ENCODE measurements at regions not wholly inside any gene's neighbourhood (a gene's known extent, or its start where the extent isn't known, plus 50 kb on each side); places are given as distances from the start of the nearest gene placed in this dataset.

- no peak for TF ChIP-seq POLR2AphosphoS5 (IDR thresholded peaks at IDR 0.05; ENCODE audit: low read depth, low read length)
- no peak for TF ChIP-seq TAF1 (IDR thresholded peaks at IDR 0.05; ENCODE audit: borderline replicate concordance, insufficient read depth, low read length)
- TF ChIP-seq REST (IDR thresholded peaks at IDR 0.05; ENCODE audit: insufficient read depth in 1 of 2, low read depth in 2 of 2, low read length in 2 of 2) = no peak
- TF ChIP-seq SIN3A (IDR thresholded peaks at IDR 0.05; ENCODE audit: borderline replicate concordance, insufficient read depth, low read length) = no peak
- TF ChIP-seq FOXP2 (optimal IDR thresholded peaks at IDR 0.05; ENCODE audit: borderline replicate concordance, extremely low read depth, extremely low read length, insufficient read depth) = no peak
Measured at GRCh38 chr6:68238097-68238601, 396.9 kb upstream of the ADGRB3 start.

DNA sequence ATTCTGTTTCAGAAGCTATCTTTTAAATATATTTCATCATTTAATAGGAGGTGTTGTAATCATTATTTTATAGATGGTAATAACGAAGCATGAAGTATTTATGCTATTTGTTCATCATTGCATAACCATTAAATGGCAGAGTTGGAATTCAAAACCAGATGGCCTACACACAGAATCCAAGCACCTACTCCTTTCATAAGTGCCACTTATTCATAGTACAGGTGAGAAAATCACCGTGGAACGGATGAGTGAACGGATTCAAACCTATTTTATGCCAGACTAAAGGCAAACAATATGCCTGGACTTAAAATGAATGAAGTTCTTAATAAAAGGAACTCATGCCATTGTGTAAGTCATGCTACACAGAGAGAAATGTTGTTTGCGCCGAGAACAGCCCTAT is 397.9 kb upstream of the ADGRB3 start:
- TF ChIP-seq REST (IDR thresholded peaks at IDR 0.05; ENCODE audit: insufficient read depth in 1 of 2, low read depth in 2 of 2, low read length in 2 of 2) (no peak), POLR2AphosphoS5 (IDR thresholded peaks at IDR 0.05; ENCODE audit: low read depth, low read length) (no peak), FOXP2 (optimal IDR thresholded peaks at IDR 0.05; ENCODE audit: borderline replicate concordance, extremely low read depth, extremely low read length, insufficient read depth) (no peak), TAF1 (IDR thresholded peaks at IDR 0.05; ENCODE audit: borderline replicate concordance, insufficient read depth, low read length) (no peak), SIN3A (IDR thresholded peaks at IDR 0.05; ENCODE audit: borderline replicate concordance, insufficient read depth, low read length) (no peak)

- TF ChIP-seq REST (IDR thresholded peaks at IDR 0.05; ENCODE audit: insufficient read depth in 1 of 2, low read depth in 2 of 2, low read length in 2 of 2) (peak; percentile 41 to 78; a peak in 3 of 4 replicates), FOXP2 (optimal IDR thresholded peaks at IDR 0.05; ENCODE audit: borderline replicate concordance, extremely low read depth, extremely low read length, insufficient read depth) (no peak), POLR2AphosphoS5 (IDR thresholded peaks at IDR 0.05; ENCODE audit: low read depth, low read length) (no peak), SIN3A (IDR thresholded peaks at IDR 0.05; ENCODE audit: borderline replicate concordance, insufficient read depth, low read length) (no peak), TAF1 (IDR thresholded peaks at IDR 0.05; ENCODE audit: borderline replicate concordance, insufficient read depth, low read length) (no peak)
Measured at GRCh38 chr6:68235326-68235784, 399.7 kb upstream of the ADGRB3 start.

DNA sequence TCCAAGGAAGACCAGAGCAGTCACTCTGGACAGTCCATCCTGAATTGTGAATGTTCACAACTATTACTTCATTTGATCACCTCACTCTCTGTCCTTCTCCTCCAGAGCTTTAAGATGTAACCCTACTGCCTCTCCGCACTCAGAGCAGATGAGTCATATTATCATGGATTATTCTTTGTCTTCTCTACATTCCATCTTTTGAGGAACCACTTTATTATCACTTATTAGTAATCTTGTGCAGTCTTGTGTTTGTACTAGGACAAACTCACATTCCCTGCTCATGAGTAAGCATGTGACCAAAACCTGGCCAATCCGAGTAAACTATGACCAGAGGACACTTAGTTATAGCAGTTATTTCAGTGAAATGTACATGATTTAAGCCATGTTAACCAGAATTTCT is 401.5 kb upstream of the ADGRB3 start:
- TF ChIP-seq FOXP2 (optimal IDR thresholded peaks at IDR 0.05; ENCODE audit: borderline replicate concordance, extremely low read depth, extremely low read length, insufficient read depth) = no peak
- TF ChIP-seq POLR2AphosphoS5 (IDR thresholded peaks at IDR 0.05; ENCODE audit: low read depth, low read length) = no peak
- TF ChIP-seq SIN3A (IDR thresholded peaks at IDR 0.05; ENCODE audit: borderline replicate concordance, insufficient read depth, low read length) = no peak
- no peak for TF ChIP-seq REST (IDR thresholded peaks at IDR 0.05; ENCODE audit: insufficient read depth in 1 of 2, low read depth in 2 of 2, low read length in 2 of 2)
- no peak for TF ChIP-seq TAF1 (IDR thresholded peaks at IDR 0.05; ENCODE audit: borderline replicate concordance, insufficient read depth, low read length)
